Stimulated activated CD4-positive, alpha-beta T cell treated with anti-CD3 and anti-CD28 coated beads, Interleukin-4, amount 100 ng/mL, for 1 hour (primary cell): ENCODE measurements at regions not wholly inside any gene's neighbourhood (a gene's known extent, or its start where the extent isn't known, plus 50 kb on each side); places are given as distances from the start of the nearest gene placed in this dataset.
"Not testable (repeated sequence)": the region's sequence is repeated elsewhere in the genome, so short reads cannot be mapped to it uniquely, and the experiment has no call there.

Source experiments
- DNase-seq: peaks from one replicate; pipeline ENCODE4 v3.0.0-alpha.2; 2020

GRCh38 chr14:52122163-52122562, 53.3 kb upstream of the NID2 start:
- DNase-seq: not testable (repeated sequence)

- DNase-seq: no peak
Measured at GRCh38 chr14:52121441-52121840, 52.6 kb upstream of the NID2 start.

- DNase-seq: no peak
Measured at GRCh38 chr14:52119030-52119429, 50.2 kb upstream of the NID2 start.
